ENCODE measurements at regions not wholly inside any gene's neighbourhood (a gene's known extent, or its start where the extent isn't known, plus 50 kb on each side); places are given as distances from the start of the nearest gene placed in this dataset.
"Not testable (repeated sequence)": the region's sequence is repeated elsewhere in the genome, so short reads cannot be mapped to it uniquely, and the experiment has no call there.

- ATAC-seq, result not testable (repeated sequence)
These were observed 133.1 kb downstream of the CENPC start for GRCh38 chr4:67412153-67412712.

GRCh38 chr4:67403342-67403741 lies 142.0 kb downstream of the CENPC start:
- ATAC-seq, result no peak
- no peak for TF ChIP-seq ZC3H10 (CRISPR knock-in tag; IDR thresholded peaks at IDR 0.05)
- TF ChIP-seq, protein P1, sequence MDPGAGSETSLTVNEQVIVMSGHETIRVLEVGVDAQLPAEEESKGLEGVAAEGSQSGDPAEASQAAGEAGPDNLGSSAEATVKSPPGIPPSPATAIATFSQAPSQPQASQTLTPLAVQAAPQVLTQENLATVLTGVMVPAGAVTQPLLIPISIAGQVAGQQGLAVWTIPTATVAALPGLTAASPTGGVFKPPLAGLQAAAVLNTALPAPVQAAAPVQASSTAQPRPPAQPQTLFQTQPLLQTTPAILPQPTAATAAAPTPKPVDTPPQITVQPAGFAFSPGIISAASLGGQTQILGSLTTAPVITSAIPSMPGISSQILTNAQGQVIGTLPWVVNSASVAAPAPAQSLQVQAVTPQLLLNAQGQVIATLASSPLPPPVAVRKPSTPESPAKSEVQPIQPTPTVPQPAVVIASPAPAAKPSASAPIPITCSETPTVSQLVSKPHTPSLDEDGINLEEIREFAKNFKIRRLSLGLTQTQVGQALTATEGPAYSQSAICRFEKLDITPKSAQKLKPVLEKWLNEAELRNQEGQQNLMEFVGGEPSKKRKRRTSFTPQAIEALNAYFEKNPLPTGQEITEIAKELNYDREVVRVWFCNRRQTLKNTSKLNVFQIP (CRISPR knock-in tag; IDR thresholded peaks at IDR 0.05; ENCODE audit: borderline replicate concordance, low read depth), result no peak
- TF ChIP-seq ARNTL (CRISPR knock-in tag; IDR thresholded peaks at IDR 0.05; ENCODE audit: borderline replicate concordance, low read depth), result no peak
- no peak for TF ChIP-seq CSDC2 (CRISPR knock-in tag; IDR thresholded peaks at IDR 0.05)
- no peak for TF ChIP-seq ZNF565 (CRISPR knock-in tag; conservative IDR thresholded peaks at IDR 0.05; ENCODE audit: low read depth)
- TF ChIP-seq GLIS3 (CRISPR knock-in tag; IDR thresholded peaks at IDR 0.05), result no peak
- TF ChIP-seq ISL1 (CRISPR knock-in tag; IDR thresholded peaks at IDR 0.05), result no peak
- TF ChIP-seq, protein P2, sequence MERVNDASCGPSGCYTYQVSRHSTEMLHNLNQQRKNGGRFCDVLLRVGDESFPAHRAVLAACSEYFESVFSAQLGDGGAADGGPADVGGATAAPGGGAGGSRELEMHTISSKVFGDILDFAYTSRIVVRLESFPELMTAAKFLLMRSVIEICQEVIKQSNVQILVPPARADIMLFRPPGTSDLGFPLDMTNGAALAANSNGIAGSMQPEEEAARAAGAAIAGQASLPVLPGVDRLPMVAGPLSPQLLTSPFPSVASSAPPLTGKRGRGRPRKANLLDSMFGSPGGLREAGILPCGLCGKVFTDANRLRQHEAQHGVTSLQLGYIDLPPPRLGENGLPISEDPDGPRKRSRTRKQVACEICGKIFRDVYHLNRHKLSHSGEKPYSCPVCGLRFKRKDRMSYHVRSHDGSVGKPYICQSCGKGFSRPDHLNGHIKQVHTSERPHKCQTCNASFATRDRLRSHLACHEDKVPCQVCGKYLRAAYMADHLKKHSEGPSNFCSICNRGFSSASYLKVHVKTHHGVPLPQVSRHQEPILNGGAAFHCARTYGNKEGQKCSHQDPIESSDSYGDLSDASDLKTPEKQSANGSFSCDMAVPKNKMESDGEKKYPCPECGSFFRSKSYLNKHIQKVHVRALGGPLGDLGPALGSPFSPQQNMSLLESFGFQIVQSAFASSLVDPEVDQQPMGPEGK (CRISPR knock-in tag; IDR thresholded peaks at IDR 0.05; ENCODE audit: borderline replicate concordance), result no peak
- no peak for TF ChIP-seq TSHZ2 (CRISPR knock-in tag; IDR thresholded peaks at IDR 0.05)
- no peak for TF ChIP-seq TOX (CRISPR knock-in tag; IDR thresholded peaks at IDR 0.05; ENCODE audit: borderline replicate concordance)

- no peak for ATAC-seq
- TF ChIP-seq ZNF8 (CRISPR knock-in tag; IDR thresholded peaks at IDR 0.05) (no peak), TOX (CRISPR knock-in tag; IDR thresholded peaks at IDR 0.05; ENCODE audit: borderline replicate concordance) (no peak), ZFP30 (CRISPR knock-in tag; IDR thresholded peaks at IDR 0.05) (no peak)
These were observed 143.4 kb downstream of the CENPC start for GRCh38 chr4:67401902-67402301.

GRCh38 chr4:67397931-67398330 lies 147.4 kb downstream of the CENPC start:
- no peak for ATAC-seq
- no peak for TF ChIP-seq PPARA (CRISPR knock-in tag; IDR thresholded peaks at IDR 0.05; ENCODE audit: borderline replicate concordance)
- TF ChIP-seq, protein P2 (CRISPR knock-in tag; IDR thresholded peaks at IDR 0.05; ENCODE audit: borderline replicate concordance), result no peak
- no peak for TF ChIP-seq TSHZ2 (CRISPR knock-in tag; IDR thresholded peaks at IDR 0.05)
- TF ChIP-seq ZFP30 (CRISPR knock-in tag; IDR thresholded peaks at IDR 0.05), result no peak
- no peak for TF ChIP-seq BACH2 (CRISPR knock-in tag; IDR thresholded peaks at IDR 0.05; ENCODE audit: borderline replicate concordance)
- TF ChIP-seq, protein P1 (CRISPR knock-in tag; IDR thresholded peaks at IDR 0.05; ENCODE audit: borderline replicate concordance, low read depth), result no peak
- no peak for TF ChIP-seq SNAI2 (CRISPR knock-in tag; IDR thresholded peaks at IDR 0.05)
- TF ChIP-seq RARB (CRISPR knock-in tag; IDR thresholded peaks at IDR 0.05), result no peak
- TF ChIP-seq TOX (CRISPR knock-in tag; IDR thresholded peaks at IDR 0.05; ENCODE audit: borderline replicate concordance), result no peak
- TF ChIP-seq ZC3H10 (CRISPR knock-in tag; IDR thresholded peaks at IDR 0.05), result no peak
- no peak for TF ChIP-seq ZFP3 (CRISPR knock-in tag; IDR thresholded peaks at IDR 0.05)
- TF ChIP-seq ZNF70 (CRISPR knock-in tag; IDR thresholded peaks at IDR 0.05), result no peak
- no peak for TF ChIP-seq CSDC2 (CRISPR knock-in tag; IDR thresholded peaks at IDR 0.05)
- TF ChIP-seq ESRRG (CRISPR knock-in tag; IDR thresholded peaks at IDR 0.05), result no peak
- TF ChIP-seq, protein P3, sequence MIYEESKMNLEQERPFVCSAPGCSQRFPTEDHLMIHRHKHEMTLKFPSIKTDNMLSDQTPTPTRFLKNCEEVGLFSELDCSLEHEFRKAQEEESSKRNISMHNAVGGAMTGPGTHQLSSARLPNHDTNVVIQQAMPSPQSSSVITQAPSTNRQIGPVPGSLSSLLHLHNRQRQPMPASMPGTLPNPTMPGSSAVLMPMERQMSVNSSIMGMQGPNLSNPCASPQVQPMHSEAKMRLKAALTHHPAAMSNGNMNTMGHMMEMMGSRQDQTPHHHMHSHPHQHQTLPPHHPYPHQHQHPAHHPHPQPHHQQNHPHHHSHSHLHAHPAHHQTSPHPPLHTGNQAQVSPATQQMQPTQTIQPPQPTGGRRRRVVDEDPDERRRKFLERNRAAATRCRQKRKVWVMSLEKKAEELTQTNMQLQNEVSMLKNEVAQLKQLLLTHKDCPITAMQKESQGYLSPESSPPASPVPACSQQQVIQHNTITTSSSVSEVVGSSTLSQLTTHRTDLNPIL (CRISPR knock-in tag; IDR thresholded peaks at IDR 0.05; ENCODE audit: low read depth), result no peak
- no peak for TF ChIP-seq GLIS3 (CRISPR knock-in tag; IDR thresholded peaks at IDR 0.05)
- no peak for TF ChIP-seq ZNF8 (CRISPR knock-in tag; IDR thresholded peaks at IDR 0.05)
- TF ChIP-seq TCF4 (CRISPR knock-in tag; IDR thresholded peaks at IDR 0.05; ENCODE audit: borderline replicate concordance), result no peak
